HCT116 (cell line): ENCODE measurements at regions not wholly inside any gene's neighbourhood (a gene's known extent, or its start where the extent isn't known, plus 50 kb on each side); places are given as distances from the start of the nearest gene placed in this dataset.

Experiments used
- ATAC-seq: fragments of 200-7000 bp; cut with Tn5 transposase; 2 replicates; pipeline ENCODE4 v1.9.1; 2020; ENCODE audit warnings: mild to moderate bottlenecking, moderate library complexity
- BruUV-seq: library from RNA; stranded (reverse); fragments of 400-500 nt; replicated peaks from 2 replicates; lab custom pipeline; 2021; lab: Mats Ljungman, UMichigan
- CTCF ChIA-PET: fragments of 300-600 bp; sonication (Branson Sonifier 250); formaldehyde crosslinking; loops from one replicate; lab custom pipeline; 2021; ENCODE audit warnings: antibody characterized with exemption; lab: Charles Lee
- POLR2A ChIA-PET: fragments of 300-600, 350-600 bp; sonication (Branson Sonifier 250); formaldehyde crosslinking; loops from one replicate; lab custom pipeline; 2021; ENCODE audit warnings: antibody characterized with exemption; lab: Charles Lee
- RAD21 ChIA-PET, 2 experiments: fragments of 300-600 bp; sonication (Branson Sonifier 250); formaldehyde crosslinking; loops; one replicate each; lab custom pipeline; 2023; ENCODE audit warnings: low total read pairs in 2 of 2; ENCODE audit not compliant: uncharacterized antibody in 2 of 2, unreplicated experiment in 2 of 2, low non-redundant PET in 1 of 2; lab: Charles Lee
- DNase-seq: peaks from one replicate; pipeline ENCODE4 v3.0.0-alpha.2; 2010; ENCODE audit warnings: low read depth, low spot score
- H2AFZ ChIP-seq: fragments of 200-600 bp; shearing (Covaris generic), sonication (generic); 2 replicates; pipeline ENCODE4 v1.6.1; 2017; ENCODE audit warnings: low read depth, mixed run types, mixed read lengths, antibody characterized with exemption, low read length; ENCODE audit not compliant: poor library complexity, severe bottlenecking
- H3K27ac ChIP-seq: 2 replicates; pipeline ENCODE4 v1.5.1; 2012; ENCODE audit warnings: low read depth, low read length
- H3K27me3 ChIP-seq: fragments of 200-600 bp; sonication (generic); 2 replicates; pipeline ENCODE4 v1.6.1; 2016; ENCODE audit warnings: mixed run types, low read length, mixed read lengths; ENCODE audit not compliant: insufficient read depth
- H3K36me3 ChIP-seq, 2 experiments: fragments of 200-500 bp in 1 of 2; fragments of 200-600 bp in 1 of 2; sonication (Bioruptor generic) in 1 of 2; sonication (generic) in 1 of 2; 2 replicates each; pipeline versions ENCODE4 v1.5.1 to v1.6.1; 2014 to 2016; ENCODE audit warnings: low read length in 2 of 2, inconsistent platforms in 1 of 2, mixed read lengths in 1 of 2, mixed run types in 1 of 2; ENCODE audit not compliant: insufficient read depth in 2 of 2, control insufficient read depth in 1 of 2
- H3K4me1 ChIP-seq, 2 experiments: fragments of 200-600 bp in 1 of 2; sonication (generic) in 1 of 2; 2 replicates each; pipeline versions ENCODE4 v1.5.1 to v1.6.1; 2012 to 2017; ENCODE audit warnings: low read length in 2 of 2, inconsistent platforms in 1 of 2, mild to moderate bottlenecking in 1 of 2, mixed read lengths in 1 of 2, mixed run types in 1 of 2, moderate library complexity in 1 of 2; ENCODE audit not compliant: insufficient read depth in 2 of 2, control insufficient read depth in 1 of 2
- H3K4me2 ChIP-seq: fragments of 200-600 bp; sonication (generic); 2 replicates; pipeline ENCODE4 v1.6.1; 2017; ENCODE audit warnings: mixed run types, low read length, mixed read lengths
- H3K4me3 ChIP-seq, 2 experiments: fragments of 200-600 bp in 1 of 2; sonication (generic) in 1 of 2; replicated peaks in 1 of 2; 2 replicates each; pipeline ENCODE4 v1.5.1; 2011 to 2016; ENCODE audit warnings: low read length in 2 of 2, control low read depth in 1 of 2, low read depth in 1 of 2, mild to moderate bottlenecking in 1 of 2, mixed read lengths in 1 of 2, mixed run types in 1 of 2
- H3K79me2 ChIP-seq: fragments of 200-600 bp; sonication (generic); 2 replicates; pipeline ENCODE4 v1.6.1; 2017; ENCODE audit warnings: mild to moderate bottlenecking, mixed run types, low read length, moderate library complexity, mixed read lengths; ENCODE audit not compliant: insufficient read depth
- H3K9ac ChIP-seq: fragments of 200-600 bp; sonication (generic); 2 replicates; pipeline ENCODE4 v1.6.1; 2016; ENCODE audit warnings: low read length, mixed read lengths
- H3K9me2 ChIP-seq: fragments of 200-600 bp; sonication (generic), shearing (Covaris generic); 2 replicates; pipeline ENCODE4 v1.6.1; 2017; ENCODE audit warnings: mixed run types, mild to moderate bottlenecking, moderate library complexity; ENCODE audit not compliant: insufficient read depth
- H3K9me3 ChIP-seq, 2 experiments: fragments of 200-500 bp in 1 of 2; fragments of 200-600 bp in 1 of 2; sonication (Bioruptor generic) in 1 of 2; sonication (generic) in 1 of 2; 2 replicates each; pipeline ENCODE4 v1.6.1; 2014 to 2017; ENCODE audit warnings: low read length in 2 of 2, mixed read lengths in 2 of 2, inconsistent platforms in 1 of 2, low read depth in 1 of 2, mild to moderate bottlenecking in 1 of 2, mixed run types in 1 of 2, moderate library complexity in 1 of 2; ENCODE audit not compliant: control insufficient read depth in 1 of 2, insufficient read depth in 1 of 2
- H4K20me1 ChIP-seq: fragments of 200-600 bp; sonication (generic), shearing (Covaris generic); 2 replicates; pipeline ENCODE4 v1.6.1; 2017; ENCODE audit warnings: mixed run types, mild to moderate bottlenecking, moderate library complexity; ENCODE audit not compliant: insufficient read depth
- CEBPB ChIP-seq: IDR thresholded peaks from 2 replicates; pipeline ENCODE4 v1.6.1; 2012; ENCODE audit warnings: low read depth
- ELF1 ChIP-seq: IDR thresholded peaks from 2 replicates; pipeline ENCODE4 v1.6.1; 2012; ENCODE audit warnings: low read depth, borderline replicate concordance
- RAD21 ChIP-seq: IDR thresholded peaks from 2 replicates; pipeline ENCODE4 v1.6.1; 2012; ENCODE audit warnings: low read depth, mild to moderate bottlenecking
- ZFX ChIP-seq: fragments of 450-650 bp; IDR thresholded peaks from 2 replicates; pipeline ENCODE4 v1.6.1; 2017
- ZNF274 ChIP-seq: fragments of 200-500 bp; sonication (Bioruptor generic); IDR thresholded peaks from 2 replicates; pipeline ENCODE4 v1.6.1; 2014; ENCODE audit warnings: mild to moderate bottlenecking, low read depth, low read length, inconsistent platforms
- intact Hi-C: fragments of 100-400 bp; cut with micrococcal nuclease; formaldehyde crosslinking; loops from 2 replicates; pipeline ENCODE4 v1.10.0; 2022
- TF ChIP-seq, protein P1 (sequence below): IDR thresholded peaks from 2 replicates; pipeline ENCODE4 v1.6.1; 2012; ENCODE audit warnings: low read depth
- TF ChIP-seq, protein P2 (sequence below): IDR thresholded peaks from 2 replicates; pipeline ENCODE4 v1.6.1; 2011; ENCODE audit warnings: mild to moderate bottlenecking, low read length, moderate library complexity; ENCODE audit not compliant: insufficient replicate concordance; ENCODE audit errors: extremely low read depth

DNA sequence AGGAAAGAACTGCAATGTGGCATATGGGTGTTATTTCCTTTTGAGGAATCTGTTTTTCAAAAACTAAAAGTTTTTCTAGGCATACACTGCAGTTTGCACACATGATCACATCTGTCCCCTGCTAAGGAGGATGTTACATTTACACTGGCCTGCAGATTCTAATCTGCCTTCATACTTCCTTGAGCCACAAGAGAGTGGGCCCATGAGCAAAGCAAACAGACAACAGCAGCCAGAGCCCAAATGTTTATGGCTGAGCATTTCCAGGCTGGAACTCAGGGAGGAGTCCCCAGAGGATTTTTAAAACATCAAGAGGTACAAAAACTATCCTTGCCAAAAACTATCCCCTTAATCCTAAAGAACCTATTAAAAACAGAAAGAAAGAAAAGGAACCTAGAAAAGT is 117.2 kb upstream of the MTNR1B start:
- no peaks in the 10 kb centered on the region for H3K4me1 ChIP-seq
- no peak for TF ChIP-seq ZFX
- TF ChIP-seq RAD21, result no peak
- TF ChIP-seq, protein P1, sequence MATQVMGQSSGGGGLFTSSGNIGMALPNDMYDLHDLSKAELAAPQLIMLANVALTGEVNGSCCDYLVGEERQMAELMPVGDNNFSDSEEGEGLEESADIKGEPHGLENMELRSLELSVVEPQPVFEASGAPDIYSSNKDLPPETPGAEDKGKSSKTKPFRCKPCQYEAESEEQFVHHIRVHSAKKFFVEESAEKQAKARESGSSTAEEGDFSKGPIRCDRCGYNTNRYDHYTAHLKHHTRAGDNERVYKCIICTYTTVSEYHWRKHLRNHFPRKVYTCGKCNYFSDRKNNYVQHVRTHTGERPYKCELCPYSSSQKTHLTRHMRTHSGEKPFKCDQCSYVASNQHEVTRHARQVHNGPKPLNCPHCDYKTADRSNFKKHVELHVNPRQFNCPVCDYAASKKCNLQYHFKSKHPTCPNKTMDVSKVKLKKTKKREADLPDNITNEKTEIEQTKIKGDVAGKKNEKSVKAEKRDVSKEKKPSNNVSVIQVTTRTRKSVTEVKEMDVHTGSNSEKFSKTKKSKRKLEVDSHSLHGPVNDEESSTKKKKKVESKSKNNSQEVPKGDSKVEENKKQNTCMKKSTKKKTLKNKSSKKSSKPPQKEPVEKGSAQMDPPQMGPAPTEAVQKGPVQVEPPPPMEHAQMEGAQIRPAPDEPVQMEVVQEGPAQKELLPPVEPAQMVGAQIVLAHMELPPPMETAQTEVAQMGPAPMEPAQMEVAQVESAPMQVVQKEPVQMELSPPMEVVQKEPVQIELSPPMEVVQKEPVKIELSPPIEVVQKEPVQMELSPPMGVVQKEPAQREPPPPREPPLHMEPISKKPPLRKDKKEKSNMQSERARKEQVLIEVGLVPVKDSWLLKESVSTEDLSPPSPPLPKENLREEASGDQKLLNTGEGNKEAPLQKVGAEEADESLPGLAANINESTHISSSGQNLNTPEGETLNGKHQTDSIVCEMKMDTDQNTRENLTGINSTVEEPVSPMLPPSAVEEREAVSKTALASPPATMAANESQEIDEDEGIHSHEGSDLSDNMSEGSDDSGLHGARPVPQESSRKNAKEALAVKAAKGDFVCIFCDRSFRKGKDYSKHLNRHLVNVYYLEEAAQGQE, result no peak
- TF ChIP-seq ZNF274, result no peak
- TF ChIP-seq CEBPB, result no peak
- TF ChIP-seq, protein P2, sequence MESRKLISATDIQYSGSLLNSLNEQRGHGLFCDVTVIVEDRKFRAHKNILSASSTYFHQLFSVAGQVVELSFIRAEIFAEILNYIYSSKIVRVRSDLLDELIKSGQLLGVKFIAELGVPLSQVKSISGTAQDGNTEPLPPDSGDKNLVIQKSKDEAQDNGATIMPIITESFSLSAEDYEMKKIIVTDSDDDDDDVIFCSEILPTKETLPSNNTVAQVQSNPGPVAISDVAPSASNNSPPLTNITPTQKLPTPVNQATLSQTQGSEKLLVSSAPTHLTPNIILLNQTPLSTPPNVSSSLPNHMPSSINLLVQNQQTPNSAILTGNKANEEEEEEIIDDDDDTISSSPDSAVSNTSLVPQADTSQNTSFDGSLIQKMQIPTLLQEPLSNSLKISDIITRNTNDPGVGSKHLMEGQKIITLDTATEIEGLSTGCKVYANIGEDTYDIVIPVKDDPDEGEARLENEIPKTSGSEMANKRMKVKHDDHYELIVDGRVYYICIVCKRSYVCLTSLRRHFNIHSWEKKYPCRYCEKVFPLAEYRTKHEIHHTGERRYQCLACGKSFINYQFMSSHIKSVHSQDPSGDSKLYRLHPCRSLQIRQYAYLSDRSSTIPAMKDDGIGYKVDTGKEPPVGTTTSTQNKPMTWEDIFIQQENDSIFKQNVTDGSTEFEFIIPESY, result no peak
- no peak for TF ChIP-seq ELF1
- TF ChIP-seq, all 23 proteins: peak for 0
- Histone ChIP-seq H3K4me3 (no peak overlapping the region), H4K20me1 (no peaks in the 10 kb centered on the region), H3K79me2 (no peaks in the 10 kb centered on the region), H3K9me2 (no peaks in the 10 kb centered on the region), H2AFZ (no peak overlapping the region), H3K9ac (no peak overlapping the region), H3K27me3 (0 out of 2 replicates have a peak, but pooled peaks cover 3% of the 10 kb centered on the region), H3K27ac (no peak overlapping the region), H3K9me3 (no peaks in the 10 kb centered on the region), H3K36me3 (no peaks in the 10 kb centered on the region), H3K4me2 (no peak overlapping the region)
- no peak for ATAC-seq
- no peak for DNase-seq
- intact Hi-C loops, result no loop called here
- ChIA-PET RAD21 (no interaction called here), CTCF (no interaction called here), POLR2A (no interaction called here)
- no TSS peak for BruUV-seq
